ENCODE measurements at regions not wholly inside any gene's neighbourhood (a gene's known extent, or its start where the extent isn't known, plus 50 kb on each side); places are given as distances from the start of the nearest gene placed in this dataset.

DNA sequence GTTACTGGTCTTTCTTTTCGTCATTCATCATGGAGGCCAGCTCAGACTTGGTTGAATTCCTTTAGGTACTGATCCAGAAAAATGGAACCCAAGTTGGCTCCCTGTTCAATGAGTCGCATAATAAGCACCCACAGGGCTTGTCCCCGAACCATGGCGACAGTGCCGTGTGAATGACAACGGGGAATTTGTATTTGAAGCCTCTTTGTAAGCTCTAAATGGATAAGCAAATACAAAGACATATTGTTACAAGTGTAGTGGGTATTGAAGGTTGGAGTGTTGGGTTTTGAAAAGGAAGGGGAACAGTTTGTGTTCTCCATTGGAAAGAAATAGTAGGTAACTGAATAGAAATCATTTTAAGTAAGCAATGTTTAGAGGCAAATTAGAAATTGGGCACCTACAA lies 288.9 kb downstream of the SLC4A3 start:
- no peak overlapping the region for H3K4me3 ChIP-seq (ENCODE audit: low read depth, low read length)
- TF ChIP-seq, protein P1, sequence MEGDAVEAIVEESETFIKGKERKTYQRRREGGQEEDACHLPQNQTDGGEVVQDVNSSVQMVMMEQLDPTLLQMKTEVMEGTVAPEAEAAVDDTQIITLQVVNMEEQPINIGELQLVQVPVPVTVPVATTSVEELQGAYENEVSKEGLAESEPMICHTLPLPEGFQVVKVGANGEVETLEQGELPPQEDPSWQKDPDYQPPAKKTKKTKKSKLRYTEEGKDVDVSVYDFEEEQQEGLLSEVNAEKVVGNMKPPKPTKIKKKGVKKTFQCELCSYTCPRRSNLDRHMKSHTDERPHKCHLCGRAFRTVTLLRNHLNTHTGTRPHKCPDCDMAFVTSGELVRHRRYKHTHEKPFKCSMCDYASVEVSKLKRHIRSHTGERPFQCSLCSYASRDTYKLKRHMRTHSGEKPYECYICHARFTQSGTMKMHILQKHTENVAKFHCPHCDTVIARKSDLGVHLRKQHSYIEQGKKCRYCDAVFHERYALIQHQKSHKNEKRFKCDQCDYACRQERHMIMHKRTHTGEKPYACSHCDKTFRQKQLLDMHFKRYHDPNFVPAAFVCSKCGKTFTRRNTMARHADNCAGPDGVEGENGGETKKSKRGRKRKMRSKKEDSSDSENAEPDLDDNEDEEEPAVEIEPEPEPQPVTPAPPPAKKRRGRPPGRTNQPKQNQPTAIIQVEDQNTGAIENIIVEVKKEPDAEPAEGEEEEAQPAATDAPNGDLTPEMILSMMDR (conservative IDR thresholded peaks at IDR 0.05; ENCODE audit: low read depth, low read length), result no peak
- no peak for DNase-seq (ENCODE audit: low read depth)

GRCh38 chr2:219916726-219917440 lies 289.5 kb downstream of the SLC4A3 start:
- TF ChIP-seq, protein P1 (conservative IDR thresholded peaks at IDR 0.05; ENCODE audit: low read depth, low read length), result no peak
- no peak for DNase-seq (ENCODE audit: low read depth)
- no peak overlapping the region for H3K4me3 ChIP-seq (ENCODE audit: low read depth, low read length)

DNA sequence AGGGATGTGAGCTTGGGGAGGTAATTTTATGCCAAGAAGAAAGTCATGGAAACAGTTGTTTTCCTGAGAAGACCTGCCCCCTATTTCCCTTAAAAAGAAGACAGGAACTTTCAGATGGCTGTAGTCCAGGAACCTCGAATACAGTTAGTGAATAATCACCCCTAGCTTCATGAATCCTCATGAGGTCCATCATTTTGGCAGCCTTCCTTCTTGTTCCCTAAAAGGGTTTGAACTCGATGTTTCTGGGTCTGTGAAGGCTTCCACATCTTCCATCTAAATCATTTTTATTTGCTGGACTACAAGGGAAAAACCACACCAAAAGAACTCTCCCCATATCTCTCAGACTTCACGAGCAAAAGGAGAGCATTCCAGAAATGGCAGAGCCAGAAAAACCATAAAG lies 290.8 kb downstream of the SLC4A3 start:
- no peak for DNase-seq (ENCODE audit: low read depth)
- TF ChIP-seq, protein P1 (conservative IDR thresholded peaks at IDR 0.05; ENCODE audit: low read depth, low read length), result no peak
- H3K4me3 ChIP-seq (ENCODE audit: low read depth, low read length), result no peak overlapping the region

DNA sequence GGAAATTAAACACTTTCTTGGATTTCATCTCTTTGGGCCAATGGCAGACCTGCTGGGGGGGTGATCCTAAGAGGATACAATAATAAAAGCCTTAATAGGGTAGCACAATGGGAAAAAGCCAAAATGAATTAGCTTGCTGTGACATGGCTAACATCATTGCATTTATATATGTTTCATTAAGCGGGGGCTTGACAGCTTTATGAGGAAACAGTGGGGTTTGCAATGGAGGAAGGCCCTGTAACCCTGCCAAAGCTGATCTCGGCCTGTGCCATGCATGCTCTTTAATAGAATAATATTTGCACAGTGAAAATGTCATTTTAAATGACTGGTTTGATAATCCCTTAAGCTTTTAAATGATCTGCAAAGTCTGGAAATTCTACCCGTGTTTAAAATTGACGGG lies 291.5 kb downstream of the SLC4A3 start:
- TF ChIP-seq, protein P1 (conservative IDR thresholded peaks at IDR 0.05; ENCODE audit: low read depth, low read length), result no peak
- no peak for DNase-seq (ENCODE audit: low read depth)
- H3K4me3 ChIP-seq (ENCODE audit: low read depth, low read length), result no peak overlapping the region

GRCh38 chr2:219919506-219919905 lies 292.1 kb downstream of the SLC4A3 start:
- TF ChIP-seq, protein P1 (conservative IDR thresholded peaks at IDR 0.05; ENCODE audit: low read depth, low read length), result no peak
- no peak for DNase-seq (ENCODE audit: low read depth)

GRCh38 chr2:219929835-219930234 lies 302.4 kb downstream of the SLC4A3 start:
- TF ChIP-seq, protein P1 (conservative IDR thresholded peaks at IDR 0.05; ENCODE audit: low read depth, low read length), result no peak
- H3K4me3 ChIP-seq (ENCODE audit: low read depth, low read length), result no peak overlapping the region
- no peak for DNase-seq (ENCODE audit: low read depth)

More at GRCh38 chr2:219919506-219919905, 292.1 kb downstream of the SLC4A3 start:
- H3K4me3 ChIP-seq (ENCODE audit: low read depth, low read length), result no peak overlapping the region

GRCh38 chr2:219939647-219940046 lies 312.2 kb downstream of the SLC4A3 start:
- TF ChIP-seq, protein P1 (conservative IDR thresholded peaks at IDR 0.05; ENCODE audit: low read depth, low read length), result no peak
- DNase-seq (ENCODE audit: low read depth), result no peak
- H3K4me3 ChIP-seq (ENCODE audit: low read depth, low read length), result no peak overlapping the region

Data from choroid plexus epithelial cell (primary cell).